Ascending aorta (tissue), 2 donors: ENCODE measurements at regions not wholly inside any gene's neighbourhood (a gene's known extent, or its start where the extent isn't known, plus 50 kb on each side); places are given as distances from the start of the nearest gene placed in this dataset.

ENCODE experiments used
- DNase-seq, 2 donors: peaks; one replicate each; pipeline ENCODE4 v3.0.0-alpha.2; 2019; ENCODE audit warnings: low spot score in 2 of 2
- H3K27ac ChIP-seq, 2 donors: fragments of 200-600 bp; sonication (generic); one replicate each; pipeline ENCODE4 v1.5.1; 2016 to 2017; ENCODE audit warnings: mild to moderate bottlenecking in 1 of 2
- H3K27me3 ChIP-seq: fragments of 200-600 bp; sonication (generic); one replicate; pipeline ENCODE4 v1.5.1; 2017
- H3K36me3 ChIP-seq, 2 donors: fragments of 200-600 bp; sonication (generic); one replicate each; pipeline ENCODE4 v1.5.1; 2016
- H3K4me1 ChIP-seq, 2 donors: fragments of 200-600 bp; sonication (generic); one replicate each; pipeline ENCODE4 v1.5.1; 2016 to 2017; ENCODE audit warnings: mild to moderate bottlenecking in 1 of 2
- H3K4me3 ChIP-seq, 2 donors: fragments of 200-600 bp; sonication (generic); one replicate each; pipeline ENCODE4 v1.5.1; 2016 to 2017; ENCODE audit warnings: mild to moderate bottlenecking in 1 of 2
- H3K9me3 ChIP-seq, 2 donors: fragments of 200-600 bp; sonication (generic); one replicate each; pipeline ENCODE4 v1.5.1; 2016
- intact Hi-C: fragments of 100-400 bp; cut with DNase I; formaldehyde crosslinking; loops from one replicate; pipeline ENCODE4 v1.15.1; 2023
- TF ChIP-seq, protein P1 (sequence below), 3 experiments: fragments of 200-600 bp in 2 of 3; fragments of 450-650 bp in 1 of 3; sonication (generic) in 2 of 3; IDR thresholded peaks; one replicate each; pipeline ENCODE4 v1.5.1; 2016 to 2019; ENCODE audit warnings: antibody characterized with exemption in 3 of 3, mild to moderate bottlenecking in 1 of 3, moderate library complexity in 1 of 3

- intact Hi-C loops: no loop called here
- DNase-seq: no peak
Measured at GRCh38 chr6:163830641-163831040, 416.1 kb downstream of the QKI start.

DNA sequence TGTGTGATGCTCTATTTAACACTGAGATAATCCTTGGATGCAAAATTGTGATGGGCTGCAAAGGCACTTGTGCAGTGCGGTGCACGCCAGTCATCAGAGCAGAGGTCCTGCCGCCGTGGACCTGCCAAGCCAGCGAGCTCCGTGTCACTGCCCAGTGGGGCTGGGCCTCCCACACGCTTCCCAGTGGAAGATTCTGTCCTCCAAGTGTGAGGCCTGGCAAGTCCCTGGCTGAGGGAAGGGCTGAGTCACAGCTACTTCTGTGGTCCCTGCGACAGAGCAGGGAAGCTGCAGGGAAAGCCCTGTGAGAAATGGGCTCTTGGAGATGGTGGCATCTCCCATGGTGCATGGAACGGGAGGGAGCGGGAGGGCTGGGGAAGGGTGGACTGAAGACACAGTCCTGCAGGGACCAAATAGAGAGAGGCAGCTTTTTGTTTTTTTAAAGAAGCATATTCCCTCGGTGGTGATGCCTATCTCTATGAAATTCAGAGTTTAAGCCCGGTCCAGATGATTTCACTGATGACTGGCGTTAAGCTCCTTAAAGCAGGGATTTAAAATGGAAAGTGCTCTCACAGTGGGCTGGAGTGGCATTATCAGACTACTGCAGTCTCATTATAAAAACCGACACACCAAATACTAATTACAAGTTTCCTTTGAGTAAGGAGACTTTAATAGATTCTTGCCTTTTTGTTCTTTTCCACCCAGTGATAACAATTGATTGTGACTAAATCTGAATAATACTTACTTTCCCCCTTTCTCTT is 413.7 kb downstream of the QKI start:
- H3K4me1 ChIP-seq: no peaks in the 10 kb centered on the region
- H3K9me3 ChIP-seq: no peaks in the 10 kb centered on the region
- no peak overlapping the region for H3K27ac ChIP-seq
- no peak overlapping the region for H3K4me3 ChIP-seq
- intact Hi-C loops: no loop called here
- H3K36me3 ChIP-seq: no peaks in the 10 kb centered on the region
- TF ChIP-seq, protein P1, sequence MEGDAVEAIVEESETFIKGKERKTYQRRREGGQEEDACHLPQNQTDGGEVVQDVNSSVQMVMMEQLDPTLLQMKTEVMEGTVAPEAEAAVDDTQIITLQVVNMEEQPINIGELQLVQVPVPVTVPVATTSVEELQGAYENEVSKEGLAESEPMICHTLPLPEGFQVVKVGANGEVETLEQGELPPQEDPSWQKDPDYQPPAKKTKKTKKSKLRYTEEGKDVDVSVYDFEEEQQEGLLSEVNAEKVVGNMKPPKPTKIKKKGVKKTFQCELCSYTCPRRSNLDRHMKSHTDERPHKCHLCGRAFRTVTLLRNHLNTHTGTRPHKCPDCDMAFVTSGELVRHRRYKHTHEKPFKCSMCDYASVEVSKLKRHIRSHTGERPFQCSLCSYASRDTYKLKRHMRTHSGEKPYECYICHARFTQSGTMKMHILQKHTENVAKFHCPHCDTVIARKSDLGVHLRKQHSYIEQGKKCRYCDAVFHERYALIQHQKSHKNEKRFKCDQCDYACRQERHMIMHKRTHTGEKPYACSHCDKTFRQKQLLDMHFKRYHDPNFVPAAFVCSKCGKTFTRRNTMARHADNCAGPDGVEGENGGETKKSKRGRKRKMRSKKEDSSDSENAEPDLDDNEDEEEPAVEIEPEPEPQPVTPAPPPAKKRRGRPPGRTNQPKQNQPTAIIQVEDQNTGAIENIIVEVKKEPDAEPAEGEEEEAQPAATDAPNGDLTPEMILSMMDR (IDR thresholded peaks at IDR 0.05): no peak
- DNase-seq: no peak
- no peaks in the 10 kb centered on the region for H3K27me3 ChIP-seq

More at GRCh38 chr6:163830641-163831040, 416.1 kb downstream of the QKI start:
- Histone ChIP-seq H3K4me1 (no peaks in the 10 kb centered on the region), H3K9me3 (no peaks in the 10 kb centered on the region), H3K4me3 (no peak overlapping the region), H3K36me3 (no peaks in the 10 kb centered on the region), H3K27me3 (no peaks in the 10 kb centered on the region), H3K27ac (no peak overlapping the region)
- TF ChIP-seq, protein P1 (IDR thresholded peaks at IDR 0.05): no peak

- intact Hi-C loops: no loop called here
- Histone ChIP-seq H3K9me3 (no peaks in the 10 kb centered on the region), H3K36me3 (no peaks in the 10 kb centered on the region), H3K4me3 (no peak overlapping the region), H3K4me1 (no peaks in the 10 kb centered on the region), H3K27me3 (no peaks in the 10 kb centered on the region), H3K27ac (no peak overlapping the region)
- no peak for DNase-seq
- TF ChIP-seq, protein P1 (IDR thresholded peaks at IDR 0.05): no peak
Measured at GRCh38 chr6:163827143-163827542, 412.6 kb downstream of the QKI start.

GRCh38 chr6:163826629-163827028 is 412.1 kb downstream of the QKI start:
- Histone ChIP-seq H3K9me3 (no peaks in the 10 kb centered on the region), H3K4me3 (no peak overlapping the region), H3K4me1 (no peaks in the 10 kb centered on the region), H3K36me3 (no peaks in the 10 kb centered on the region), H3K27ac (no peak overlapping the region), H3K27me3 (no peaks in the 10 kb centered on the region)
- TF ChIP-seq, protein P1 (IDR thresholded peaks at IDR 0.05): no peak
- intact Hi-C loops: no loop called here
- no peak for DNase-seq

GRCh38 chr6:163825033-163825432 is 410.5 kb downstream of the QKI start:
- intact Hi-C loops: no loop called here
- no peak overlapping the region for H3K27ac ChIP-seq
- no peaks in the 10 kb centered on the region for H3K27me3 ChIP-seq
- no peak overlapping the region for H3K4me3 ChIP-seq
- H3K4me1 ChIP-seq: no peaks in the 10 kb centered on the region
- no peaks in the 10 kb centered on the region for H3K36me3 ChIP-seq
- TF ChIP-seq, protein P1 (IDR thresholded peaks at IDR 0.05): no peak
- no peaks in the 10 kb centered on the region for H3K9me3 ChIP-seq
- DNase-seq: no peak
